GM12878 (cell line): ENCODE measurements at regions not wholly inside any gene's neighbourhood (a gene's known extent, or its start where the extent isn't known, plus 50 kb on each side); places are given as distances from the start of the nearest gene placed in this dataset.

Experiments
- ATAC-seq: fragments of 200-7000 bp; cut with Tn5 transposase; 3 replicates; pipeline ENCODE4 v1.9.1; 2020; ENCODE audit warnings: mild to moderate bottlenecking, moderate library complexity
- BruUV-seq: library from RNA; stranded (reverse); fragments of 400-500 nt; replicated peaks from 2 replicates; lab custom pipeline; 2021; lab: Mats Ljungman, UMichigan
- CTCF ChIA-PET: fragments of 300-600 bp; sonication (Branson Sonifier 250); formaldehyde crosslinking; extraction: SDS; loops from one replicate; lab custom pipeline; 2021; ENCODE audit warnings: inconsistent platforms; lab: Yijun Ruan, JAX
- POLR2A ChIA-PET: fragments of 350-600 bp; formaldehyde crosslinking; extraction: SDS; loops from one replicate; lab custom pipeline; 2021; ENCODE audit warnings: inconsistent platforms; lab: Charles Lee
- RAD21 ChIA-PET: fragments of 300-600 bp; sonication (Branson Sonifier 250); formaldehyde crosslinking; loops from one replicate; lab custom pipeline; 2023; ENCODE audit warnings: antibody characterized with exemption; ENCODE audit not compliant: unreplicated experiment; lab: Charles Lee
- SMC1A ChIA-PET: fragments of 300-600 bp; sonication (Branson Sonifier 250); formaldehyde crosslinking; loops from one replicate; lab custom pipeline; 2023; ENCODE audit not compliant: unreplicated experiment, uncharacterized antibody; lab: Charles Lee
- DNase-seq: peaks from one replicate; pipeline ENCODE4 v3.0.0-alpha.2; 2011; ENCODE audit warnings: low read depth, low spot score
- FAIRE-seq: peaks from 3 replicates; lab custom pipeline; 2011; peaks lifted over from hg19 to GRCh38; lab: Jason Lieb, UNC
- H2AFZ ChIP-seq: 2 replicates; pipeline ENCODE4 v1.6.0; 2011; ENCODE audit warnings: low read depth, low read length, control low read depth; ENCODE audit not compliant: control insufficient read depth
- H3K27ac ChIP-seq: 2 replicates; pipeline ENCODE4 v1.5.1; 2011; ENCODE audit warnings: control low read depth; ENCODE audit not compliant: control insufficient read depth, insufficient read depth
- H3K27me3 ChIP-seq, 2 experiments: replicated peaks in 1 of 2; 2 replicates each; pipeline versions ENCODE4 v1.6.0 to v1.6.1; 2011; ENCODE audit warnings: low read length in 1 of 2; ENCODE audit not compliant: control insufficient read depth in 2 of 2, insufficient read depth in 2 of 2
- H3K36me3 ChIP-seq, 2 experiments: 2 replicates each; pipeline ENCODE4 v1.5.1; 2011; ENCODE audit warnings: low read length in 1 of 2; ENCODE audit not compliant: control insufficient read depth in 2 of 2, insufficient read depth in 2 of 2
- H3K4me1 ChIP-seq: 2 replicates; pipeline ENCODE4 v1.6.1; 2011; ENCODE audit warnings: mild to moderate bottlenecking, low read length, moderate library complexity, mixed read lengths; ENCODE audit not compliant: control insufficient read depth, insufficient read depth
- H3K4me2 ChIP-seq: 2 replicates; pipeline ENCODE4 v1.6.0; 2011; ENCODE audit warnings: control low read depth; ENCODE audit not compliant: control insufficient read depth, insufficient read depth
- H3K4me3 ChIP-seq: fragments of 200-600 bp; sonication (generic); 2 replicates; pipeline ENCODE4 v1.5.1; 2016
- H3K79me2 ChIP-seq: 2 replicates; pipeline ENCODE4 v1.6.0; 2011; ENCODE audit warnings: low read length; ENCODE audit not compliant: control insufficient read depth, insufficient read depth
- H3K9ac ChIP-seq: 2 replicates; pipeline ENCODE4 v1.8.0; 2011; ENCODE audit warnings: low read length, control low read depth, mixed read lengths; ENCODE audit not compliant: control insufficient read depth, insufficient read depth
- H3K9me3 ChIP-seq: replicated peaks from 3 replicates; pipeline ENCODE4 v1.5.1; 2011; ENCODE audit warnings: mild to moderate bottlenecking, low read length; ENCODE audit not compliant: control insufficient read depth, insufficient read depth
- H4K20me1 ChIP-seq: 2 replicates; pipeline ENCODE4 v1.6.0; 2011; ENCODE audit not compliant: control insufficient read depth, insufficient read depth
- BCL11A ChIP-seq: IDR thresholded peaks from 2 replicates; pipeline ENCODE4 v1.6.1; 2011; ENCODE audit warnings: low read depth, low read length
- BRCA1 ChIP-seq: IDR thresholded peaks from 2 replicates; pipeline ENCODE4 v1.6.1; 2011; ENCODE audit warnings: low read depth, low read length, improper control_type of control experiment
- EED ChIP-seq: sonication (generic); IDR thresholded peaks from 2 replicates; pipeline ENCODE4 v1.6.1; 2016; ENCODE audit warnings: antibody characterized with exemption, low read depth
- LARP7 ChIP-seq: fragments of 450-650 bp; IDR thresholded peaks from 2 replicates; pipeline ENCODE4 v1.6.1; 2017; ENCODE audit warnings: mild to moderate bottlenecking
- POLR2AphosphoS5 ChIP-seq: IDR thresholded peaks from 2 replicates; pipeline ENCODE4 v1.6.1; 2011; ENCODE audit warnings: mild to moderate bottlenecking, low read length, inconsistent platforms
- POU2F2 ChIP-seq: IDR thresholded peaks from 3 replicates; pipeline ENCODE4 v1.6.1; 2011; ENCODE audit warnings: low read depth, mild to moderate bottlenecking, low read length, borderline replicate concordance
- ZBED1 ChIP-seq: IDR thresholded peaks from 2 replicates; pipeline ENCODE4 v1.6.1; 2016; ENCODE audit warnings: borderline replicate concordance
- ZNF24 ChIP-seq: fragments of 450-650 bp; IDR thresholded peaks from 2 replicates; pipeline ENCODE4 v1.6.1; 2017; ENCODE audit warnings: antibody characterized with exemption, mild to moderate bottlenecking
- WGBS: methylation state at CpG from one replicate; pipeline ENCODE4 v1.1.6; 2016; ENCODE audit warnings: low lambda C conversion rate; ENCODE audit not compliant: insufficient replicate concordance, insufficient coverage; ENCODE audit errors: missing lambda C conversion rate; 5-methylcytosine and 5-hydroxymethylcytosine counted together
- in situ Hi-C: fragments of 300-500 bp; cut with MboI; formaldehyde crosslinking; loops from 9 replicates; pipeline ENCODE4 v1.14.3; 2018; ENCODE audit warnings: mixed read lengths
- intact Hi-C: fragments of 100-400 bp; cut with micrococcal nuclease; formaldehyde crosslinking; loops from one replicate; pipeline ENCODE4 v1.14.2; 2022; ENCODE audit not compliant: unreplicated experiment
- TF ChIP-seq, protein P1 (sequence below): IDR thresholded peaks from 2 replicates; pipeline ENCODE4 v1.6.1; 2011; ENCODE audit warnings: low read depth, mild to moderate bottlenecking, low read length, moderate library complexity, borderline replicate concordance; ENCODE audit errors: extremely low read depth
- TF ChIP-seq, protein P2 (sequence below): fragments of 450-650 bp; formaldehyde crosslinking; IDR thresholded peaks from 2 replicates; pipeline ENCODE4 v1.4.0; 2020; ENCODE audit warnings: mild to moderate bottlenecking, moderate library complexity
- TF ChIP-seq, protein P3 (sequence below): fragments of 450-650 bp; formaldehyde crosslinking; IDR thresholded peaks from 2 replicates; pipeline ENCODE4 v1.5.0; 2022; ENCODE audit warnings: mild to moderate bottlenecking, missing genetic modification characterization

DNA sequence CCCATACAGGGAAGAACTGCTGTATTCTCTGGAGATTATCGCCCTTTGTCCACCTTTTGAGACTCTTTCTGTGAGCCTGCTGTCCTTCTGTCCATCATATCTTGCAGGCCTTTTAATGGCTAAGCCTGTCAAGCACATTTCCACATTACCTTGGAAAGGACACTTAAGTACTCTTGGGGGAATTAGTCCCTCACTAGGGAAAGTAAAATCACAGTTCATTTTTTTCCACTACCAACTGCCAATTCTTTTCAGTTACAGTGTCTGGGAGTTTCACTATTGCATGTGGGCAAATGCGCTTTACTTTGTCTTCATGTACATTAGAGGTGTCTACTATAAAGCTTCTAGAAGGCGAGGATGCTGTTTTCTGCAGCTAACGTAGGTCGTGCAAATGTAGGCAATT, 242.1 kb downstream of the NSUN3 start:
- Histone ChIP-seq H2AFZ (no peak overlapping the region), H3K27ac (no peak overlapping the region)
- no peak for FAIRE-seq
- TF ChIP-seq, protein P1, sequence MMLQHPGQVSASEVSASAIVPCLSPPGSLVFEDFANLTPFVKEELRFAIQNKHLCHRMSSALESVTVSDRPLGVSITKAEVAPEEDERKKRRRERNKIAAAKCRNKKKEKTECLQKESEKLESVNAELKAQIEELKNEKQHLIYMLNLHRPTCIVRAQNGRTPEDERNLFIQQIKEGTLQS, result no peak
- no peak for TF ChIP-seq POU2F2
- no peak for TF ChIP-seq ZNF24
- TF ChIP-seq, protein P2, sequence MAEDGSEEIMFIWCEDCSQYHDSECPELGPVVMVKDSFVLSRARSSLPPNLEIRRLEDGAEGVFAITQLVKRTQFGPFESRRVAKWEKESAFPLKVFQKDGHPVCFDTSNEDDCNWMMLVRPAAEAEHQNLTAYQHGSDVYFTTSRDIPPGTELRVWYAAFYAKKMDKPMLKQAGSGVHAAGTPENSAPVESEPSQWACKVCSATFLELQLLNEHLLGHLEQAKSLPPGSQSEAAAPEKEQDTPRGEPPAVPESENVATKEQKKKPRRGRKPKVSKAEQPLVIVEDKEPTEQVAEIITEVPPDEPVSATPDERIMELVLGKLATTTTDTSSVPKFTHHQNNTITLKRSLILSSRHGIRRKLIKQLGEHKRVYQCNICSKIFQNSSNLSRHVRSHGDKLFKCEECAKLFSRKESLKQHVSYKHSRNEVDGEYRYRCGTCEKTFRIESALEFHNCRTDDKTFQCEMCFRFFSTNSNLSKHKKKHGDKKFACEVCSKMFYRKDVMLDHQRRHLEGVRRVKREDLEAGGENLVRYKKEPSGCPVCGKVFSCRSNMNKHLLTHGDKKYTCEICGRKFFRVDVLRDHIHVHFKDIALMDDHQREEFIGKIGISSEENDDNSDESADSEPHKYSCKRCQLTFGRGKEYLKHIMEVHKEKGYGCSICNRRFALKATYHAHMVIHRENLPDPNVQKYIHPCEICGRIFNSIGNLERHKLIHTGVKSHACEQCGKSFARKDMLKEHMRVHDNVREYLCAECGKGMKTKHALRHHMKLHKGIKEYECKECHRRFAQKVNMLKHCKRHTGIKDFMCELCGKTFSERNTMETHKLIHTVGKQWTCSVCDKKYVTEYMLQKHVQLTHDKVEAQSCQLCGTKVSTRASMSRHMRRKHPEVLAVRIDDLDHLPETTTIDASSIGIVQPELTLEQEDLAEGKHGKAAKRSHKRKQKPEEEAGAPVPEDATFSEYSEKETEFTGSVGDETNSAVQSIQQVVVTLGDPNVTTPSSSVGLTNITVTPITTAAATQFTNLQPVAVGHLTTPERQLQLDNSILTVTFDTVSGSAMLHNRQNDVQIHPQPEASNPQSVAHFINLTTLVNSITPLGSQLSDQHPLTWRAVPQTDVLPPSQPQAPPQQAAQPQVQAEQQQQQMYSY (CRISPR knock-in tag), result no peak
- TF ChIP-seq, protein P3, sequence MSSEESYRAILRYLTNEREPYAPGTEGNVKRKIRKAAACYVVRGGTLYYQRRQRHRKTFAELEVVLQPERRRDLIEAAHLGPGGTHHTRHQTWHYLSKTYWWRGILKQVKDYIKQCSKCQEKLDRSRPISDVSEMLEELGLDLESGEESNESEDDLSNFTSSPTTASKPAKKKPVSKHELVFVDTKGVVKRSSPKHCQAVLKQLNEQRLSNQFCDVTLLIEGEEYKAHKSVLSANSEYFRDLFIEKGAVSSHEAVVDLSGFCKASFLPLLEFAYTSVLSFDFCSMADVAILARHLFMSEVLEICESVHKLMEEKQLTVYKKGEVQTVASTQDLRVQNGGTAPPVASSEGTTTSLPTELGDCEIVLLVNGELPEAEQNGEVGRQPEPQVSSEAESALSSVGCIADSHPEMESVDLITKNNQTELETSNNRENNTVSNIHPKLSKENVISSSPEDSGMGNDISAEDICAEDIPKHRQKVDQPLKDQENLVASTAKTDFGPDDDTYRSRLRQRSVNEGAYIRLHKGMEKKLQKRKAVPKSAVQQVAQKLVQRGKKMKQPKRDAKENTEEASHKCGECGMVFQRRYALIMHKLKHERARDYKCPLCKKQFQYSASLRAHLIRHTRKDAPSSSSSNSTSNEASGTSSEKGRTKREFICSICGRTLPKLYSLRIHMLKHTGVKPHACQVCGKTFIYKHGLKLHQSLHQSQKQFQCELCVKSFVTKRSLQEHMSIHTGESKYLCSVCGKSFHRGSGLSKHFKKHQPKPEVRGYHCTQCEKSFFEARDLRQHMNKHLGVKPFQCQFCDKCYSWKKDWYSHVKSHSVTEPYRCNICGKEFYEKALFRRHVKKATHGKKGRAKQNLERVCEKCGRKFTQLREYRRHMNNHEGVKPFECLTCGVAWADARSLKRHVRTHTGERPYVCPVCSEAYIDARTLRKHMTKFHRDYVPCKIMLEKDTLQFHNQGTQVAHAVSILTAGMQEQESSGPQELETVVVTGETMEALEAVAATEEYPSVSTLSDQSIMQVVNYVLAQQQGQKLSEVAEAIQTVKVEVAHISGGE (CRISPR knock-in tag), result no peak
- no peak for TF ChIP-seq LARP7
- TF ChIP-seq BRCA1, result no peak
- no peak for TF ChIP-seq ZBED1
- TF ChIP-seq BCL11A, result no peak
- TF ChIP-seq EED, result no peak
- TF ChIP-seq POLR2AphosphoS5, result no peak
- TF ChIP-seq, all 136 proteins: peak for 0
- H3K79me2 ChIP-seq, result no peaks in the 10 kb centered on the region
- intact Hi-C loops, result no loop called here
- no peaks in the 10 kb centered on the region for H3K36me3 ChIP-seq
- no peak for DNase-seq
- no peak overlapping the region for H3K9ac ChIP-seq
- H4K20me1 ChIP-seq, result no peaks in the 10 kb centered on the region
- POLR2A ChIA-PET, result no interaction called here
- WGBS, result 25% methylated on average over 5 of the region's 5 CpGs
- BruUV-seq, result no TSS peak
- RAD21 ChIA-PET, result no interaction called here
- CTCF ChIA-PET, result interaction anchor here (1.1 kb wide), 1 partner anchor 55 kb away, joined by 3 read pairs; no protein-coding TSS in a partner anchor
- in situ Hi-C loops, result no loop called here
- no peaks in the 10 kb centered on the region for H3K4me1 ChIP-seq
- H3K4me2 ChIP-seq, result no peak overlapping the region
- SMC1A ChIA-PET, result no interaction called here
- no peak for ATAC-seq
- no peaks in the 10 kb centered on the region for H3K9me3 ChIP-seq
- H3K4me3 ChIP-seq, result no peak overlapping the region
- H3K27me3 ChIP-seq, result no peaks in the 10 kb centered on the region; a peak in 1 of 4 replicates
